Esophagus muscularis mucosa (tissue), 4 donors: ENCODE measurements at regions not wholly inside any gene's neighbourhood (a gene's known extent, or its start where the extent isn't known, plus 50 kb on each side); places are given as distances from the start of the nearest gene placed in this dataset.

ENCODE experiments used
- DNase-seq: peaks from one replicate; pipeline ENCODE4 v3.0.0-alpha.2; 2017; ENCODE audit errors: extremely low spot score
- H3K27ac ChIP-seq, 4 donors: fragments of 200-600 bp; sonication (generic); replicated peaks in 1 of 4; 1 replicate in 3 of 4; 2 replicates in 1 of 4; pipeline ENCODE4 v1.5.1; 2016 to 2019; ENCODE audit warnings: mild to moderate bottlenecking in 1 of 4
- H3K27me3 ChIP-seq, 4 donors: fragments of 200-600 bp; sonication (generic); one replicate each; pipeline versions ENCODE4 v1.5.1 to v1.6.0; 2016 to 2019
- H3K36me3 ChIP-seq, 4 donors: fragments of 200-600 bp; sonication (generic); one replicate each; pipeline ENCODE4 v1.5.1; 2016 to 2019
- H3K4me1 ChIP-seq, 4 donors: fragments of 200-600 bp; sonication (generic); one replicate each; pipeline ENCODE4 v1.5.1; 2016 to 2019
- H3K4me3 ChIP-seq, 4 donors: fragments of 200-600 bp; sonication (generic); 1 replicate in 2 of 4; 2 replicates in 2 of 4; pipeline ENCODE4 v1.5.1; 2016 to 2019; ENCODE audit warnings: mild to moderate bottlenecking in 4 of 4, moderate library complexity in 1 of 4
- H3K9me3 ChIP-seq, 4 donors: fragments of 200-600 bp; sonication (generic); 1 replicate in 3 of 4; 2 replicates in 1 of 4; pipeline ENCODE4 v1.5.1; 2016 to 2019
- CTCF ChIP-seq, 3 experiments: fragments of 200-600 bp in 2 of 3; fragments of 450-650 bp in 1 of 3; sonication (generic) in 2 of 3; IDR thresholded peaks; one replicate each; pipeline ENCODE4 v1.5.1; 2017 to 2019; ENCODE audit warnings: antibody characterized with exemption in 3 of 3, mild to moderate bottlenecking in 2 of 3, moderate library complexity in 1 of 3
- EP300 ChIP-seq: sonication (generic); formaldehyde crosslinking; IDR thresholded peaks from one replicate; pipeline ENCODE4 v1.6.1; 2017; ENCODE audit warnings: antibody characterized with exemption
- POLR2A ChIP-seq: fragments of 450-650 bp; IDR thresholded peaks from one replicate; pipeline ENCODE4 v1.6.1; 2017; ENCODE audit warnings: antibody characterized with exemption, moderate library complexity, mild to moderate bottlenecking, low read depth
- POLR2AphosphoS5 ChIP-seq, 2 donors: sonication (generic); formaldehyde crosslinking; IDR thresholded peaks; one replicate each; pipeline ENCODE4 v1.6.1; 2017; ENCODE audit warnings: antibody characterized with exemption in 2 of 2
- WGBS: methylation state at CpG from one replicate; pipeline ENCODE4 v1.1.5; 2018; 5-methylcytosine and 5-hydroxymethylcytosine counted together
- intact Hi-C: fragments of 100-400 bp; cut with DNase I; formaldehyde crosslinking; loops from one replicate; pipeline ENCODE4 v1.15.1; 2023

- intact Hi-C loops: no loop called here
- TF ChIP-seq POLR2A: no peak
- TF ChIP-seq CTCF (IDR thresholded peaks at IDR 0.05): no peak
- no peak for TF ChIP-seq EP300
- TF ChIP-seq POLR2AphosphoS5 (IDR thresholded peaks at IDR 0.05): no peak
- WGBS: 97% methylated on average over 2 of the region's 2 CpGs
- Histone ChIP-seq H3K27me3 (no peaks in the 10 kb centered on the region), H3K4me1 (peaks cover 0 to 29% (median 14%) of the 10 kb centered on the region in 4 donors), H3K4me3 (no peak overlapping the region), H3K27ac (no peak overlapping the region), H3K9me3 (no peaks in the 10 kb centered on the region), H3K36me3 (peaks cover 0 to 6% (median 0%) of the 10 kb centered on the region in 4 donors)
- no peak for DNase-seq
Observed at GRCh38 chr13:31947105-31947504, 84.5 kb upstream of the FRY start.

DNA sequence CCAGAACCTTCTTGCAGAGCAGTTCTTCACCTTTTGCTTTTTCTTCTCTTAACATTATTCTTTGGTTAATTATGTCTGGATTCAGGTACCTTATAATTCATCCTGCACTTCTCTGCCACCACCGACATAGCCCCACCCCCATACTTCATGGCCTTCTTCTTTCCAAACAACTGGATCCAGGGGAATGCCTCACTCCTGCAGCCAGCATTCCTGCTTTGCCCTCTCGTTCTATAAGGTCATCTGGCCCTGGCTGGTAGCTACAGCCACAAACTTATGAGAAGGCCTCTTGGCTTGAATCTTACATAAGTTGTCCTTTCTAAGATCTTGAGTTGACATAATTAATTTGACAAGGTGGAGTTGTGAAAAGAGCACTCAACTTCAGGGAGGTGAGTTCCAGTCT, 84.1 kb upstream of the FRY start:
- intact Hi-C loops: no loop called here
- H3K27ac ChIP-seq: no peak overlapping the region

GRCh38 chr13:31949486-31949885, 82.1 kb upstream of the FRY start:
- WGBS: 92% methylated on average over 2 of the region's 2 CpGs
- DNase-seq: no peak
- intact Hi-C loops: no loop called here
- H3K4me1 ChIP-seq: peaks cover 0 to 27% (median 12%) of the 10 kb centered on the region in 4 donors
- no peak overlapping the region for H3K4me3 ChIP-seq
- H3K9me3 ChIP-seq: no peaks in the 10 kb centered on the region
- TF ChIP-seq POLR2AphosphoS5 (IDR thresholded peaks at IDR 0.05) (no peak), POLR2A (no peak), CTCF (IDR thresholded peaks at IDR 0.05) (no peak), EP300 (no peak)
- H3K27me3 ChIP-seq: no peaks in the 10 kb centered on the region
- no peak overlapping the region for H3K27ac ChIP-seq
- H3K36me3 ChIP-seq: peaks cover 0 to 15% (median 0%) of the 10 kb centered on the region in 4 donors

More for the DNA sequence above, 84.1 kb upstream of the FRY start:
- Histone ChIP-seq H3K36me3 (peaks cover 0 to 8% (median 0%) of the 10 kb centered on the region in 4 donors), H3K4me3 (no peak overlapping the region), H3K4me1 (peaks cover 0 to 29% (median 14%) of the 10 kb centered on the region in 4 donors), H3K9me3 (no peaks in the 10 kb centered on the region), H3K27me3 (no peaks in the 10 kb centered on the region)
- TF ChIP-seq CTCF (IDR thresholded peaks at IDR 0.05): no peak
- TF ChIP-seq EP300: no peak
- no peak for TF ChIP-seq POLR2AphosphoS5 (IDR thresholded peaks at IDR 0.05)
- TF ChIP-seq POLR2A: no peak
- no peak for DNase-seq
- WGBS: 61% methylated on average over 2 of the region's 2 CpGs

DNA sequence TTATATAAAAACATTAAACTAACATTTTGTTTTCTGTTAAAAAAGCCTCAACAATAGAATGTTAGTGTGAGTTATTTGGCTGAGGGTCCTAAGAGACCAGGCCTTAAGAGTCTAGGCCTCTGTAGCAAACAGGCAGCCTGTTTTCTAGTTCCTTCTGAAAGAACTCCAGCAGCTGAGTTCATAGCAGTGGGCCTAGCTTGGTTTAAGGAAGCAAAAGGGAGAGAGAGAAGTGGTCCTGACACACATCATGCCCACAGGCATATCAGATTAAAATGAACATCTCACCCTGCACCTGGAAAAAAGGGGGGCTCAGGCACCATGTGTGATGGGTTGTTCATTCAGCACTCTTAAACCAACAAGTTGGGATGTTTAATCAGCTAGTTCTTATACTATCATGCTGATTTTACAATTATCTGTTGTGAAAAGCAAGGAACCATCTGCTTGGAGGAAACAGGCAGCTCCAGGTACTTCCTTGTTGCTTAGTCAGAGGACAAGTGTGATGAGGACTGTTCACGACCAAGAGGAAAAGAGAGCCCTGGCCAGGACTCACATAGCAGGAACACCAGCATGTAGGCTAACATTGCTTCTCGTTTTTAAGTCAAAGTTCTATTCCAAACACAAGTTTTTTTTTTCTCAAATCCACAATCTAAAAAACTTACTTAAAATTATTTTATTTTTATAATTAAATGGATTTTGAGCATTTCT, 81.3 kb upstream of the FRY start:
- Histone ChIP-seq H3K4me3 (no peak overlapping the region), H3K27me3 (no peaks in the 10 kb centered on the region), H3K9me3 (no peaks in the 10 kb centered on the region), H3K36me3 (peaks cover 0 to 15% (median 0%) of the 10 kb centered on the region in 4 donors), H3K27ac (no peak overlapping the region), H3K4me1 (peaks cover 0 to 20% (median 5%) of the 10 kb centered on the region in 4 donors)
- no peak for TF ChIP-seq POLR2A
- TF ChIP-seq POLR2AphosphoS5 (IDR thresholded peaks at IDR 0.05): no peak
- no peak for TF ChIP-seq CTCF (IDR thresholded peaks at IDR 0.05)
- no peak for TF ChIP-seq EP300
- DNase-seq: no peak
- 80% methylated on average over 2 of the region's 2 CpGs for WGBS
- intact Hi-C loops: no loop called here
